ENCODE measurements at regions not wholly inside any gene's neighbourhood (a gene's known extent, or its start where the extent isn't known, plus 50 kb on each side); places are given as distances from the start of the nearest gene placed in this dataset.

- Histone ChIP-seq H2BK20ac (ENCODE audit: low read depth, low read length, poor library complexity, severe bottlenecking) (no peak overlapping the region), H3K4me1 (ENCODE audit: insufficient read depth, low read length) (no peaks in the 10 kb centered on the region), H2AK5ac (ENCODE audit: insufficient read length, low read length) (no peak overlapping the region), H4K5ac (ENCODE audit: insufficient read length, low read depth, low read length) (no peak overlapping the region), H3T11ph (ENCODE audit: low read length) (no peak overlapping the region), H3K18ac (ENCODE audit: insufficient read length, low read depth, low read length) (no peak overlapping the region), H3K4me2 (ENCODE audit: insufficient read depth, insufficient read length, low read length) (no peak overlapping the region), H3K23ac (ENCODE audit: insufficient read length, low read depth, low read length) (no peak overlapping the region), H4K8ac (replicated peaks; ENCODE audit: insufficient read length, low read depth, low read length) (no peak overlapping the region), H2BK5ac (ENCODE audit: insufficient read length, low read length) (no peak overlapping the region), H2BK12ac (ENCODE audit: insufficient read length, low read depth, low read length) (no peak overlapping the region), H4K20me1 (ENCODE audit: control insufficient read depth, insufficient read depth, insufficient read length) (no peaks in the 10 kb centered on the region), H3K9me3 (ENCODE audit: control insufficient read depth, low read depth, low read length) (no peaks in the 10 kb centered on the region), H2BK15ac (ENCODE audit: low read depth, low read length) (no peak overlapping the region), H3K56ac (ENCODE audit: insufficient read length, low read depth, low read length) (no peak overlapping the region), H3K27me3 (ENCODE audit: insufficient read depth, low read length) (no peaks in the 10 kb centered on the region), H4K91ac (ENCODE audit: insufficient read length, low read depth, low read length) (no peak overlapping the region), H3K23me2 (ENCODE audit: insufficient read length, low read depth, low read length, poor library complexity, severe bottlenecking) (no peaks in the 10 kb centered on the region), H2AFZ (ENCODE audit: low read length) (no peak overlapping the region), H3K79me1 (ENCODE audit: insufficient read depth, low read depth, low read length, poor library complexity, severe bottlenecking) (no peaks in the 10 kb centered on the region), H3K27ac (ENCODE audit: insufficient read length, low read depth, low read length) (no peak overlapping the region), H3K79me2 (ENCODE audit: insufficient read depth, low read length) (no peaks in the 10 kb centered on the region), H3K9ac (ENCODE audit: extremely low read depth, insufficient read length, low read length) (no peak overlapping the region), H2BK120ac (ENCODE audit: low read depth, low read length, poor library complexity, severe bottlenecking) (no peak overlapping the region), H3K4ac (ENCODE audit: low read depth, low read length) (no peak overlapping the region), H3K14ac (ENCODE audit: insufficient read depth, low read length) (no peak overlapping the region)
- Mint-ChIP-seq H3K9me3 (no peaks in the 10 kb centered on the region), H3K27ac (no peak overlapping the region), H3K36me3 (ENCODE audit: insufficient read depth in 1 of 3, low read depth in 3 of 3) (no peaks in the 10 kb centered on the region), H3K27me3 (ENCODE audit: low read depth) (no peaks in the 10 kb centered on the region), H3K4me3 (no peak overlapping the region), H3K4me1 (no peaks in the 10 kb centered on the region)
- TF ChIP-seq CTCF (conservative IDR thresholded peaks at IDR 0.05), result peak; percentile 62
- WGBS (ENCODE audit: extremely low coverage, insufficient read length, low lambda C conversion rate), result no CpG with 5 or more reads among the region's 2 CpGs
- no peak for DNase-seq
Observed at GRCh38 chr14:58884442-58884841, 246.7 kb downstream of the DACT1 start.
